ENCODE measurements at regions not wholly inside any gene's neighbourhood (a gene's known extent, or its start where the extent isn't known, plus 50 kb on each side); places are given as distances from the start of the nearest gene placed in this dataset.

DNA sequence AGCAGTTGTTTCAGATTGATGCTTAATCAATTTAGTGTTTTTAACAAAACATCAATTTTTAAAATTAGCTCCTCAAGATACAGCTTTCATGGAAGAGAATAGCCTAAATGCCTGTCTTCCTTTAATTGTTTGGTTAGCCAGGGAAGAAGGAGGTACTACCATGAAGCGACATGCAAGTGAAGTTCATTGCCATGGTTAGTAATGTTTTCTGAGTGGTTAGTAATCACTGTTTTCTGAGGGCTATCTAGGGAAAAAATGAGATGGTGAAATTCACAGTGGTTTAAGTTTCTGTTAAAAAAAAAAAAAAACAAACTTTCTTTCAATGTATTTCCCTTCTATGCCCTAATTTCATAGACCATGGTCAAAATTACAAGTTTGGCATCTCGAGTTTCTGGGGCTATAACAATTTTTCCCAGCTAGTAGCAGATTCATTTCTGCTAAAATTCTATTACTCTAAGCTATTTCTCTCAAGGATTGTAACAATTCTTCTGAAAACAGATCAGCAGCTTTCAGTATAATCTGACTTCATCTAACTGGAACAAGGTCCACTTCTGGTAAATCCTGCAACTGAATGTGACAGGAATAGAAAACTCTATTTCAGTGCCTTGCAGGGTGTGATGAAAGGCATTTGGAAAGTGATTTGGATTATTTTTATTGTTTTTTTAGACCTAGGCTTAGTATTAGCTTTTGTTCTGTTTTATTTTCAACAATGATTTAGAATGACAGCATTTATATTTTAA lies 157.0 kb downstream of the PCDH18 start:
- Histone ChIP-seq H3K9me3 (replicated peaks in 1 of 3) (no peaks in the 10 kb centered on the region), H3K4me1 (replicated peaks in 1 of 2) (no peaks in the 10 kb centered on the region), H3K36me3 (replicated peaks in 1 of 2) (no peaks in the 10 kb centered on the region), H3K27me3 (no peaks in the 10 kb centered on the region), H3K27ac (no peak overlapping the region), H3K4me3 (no peak overlapping the region)
- WGBS, 4 donors, result 71 to 79% (median 77%) methylated on average over 2 of the region's 2 CpGs
- TF ChIP-seq, protein P1, sequence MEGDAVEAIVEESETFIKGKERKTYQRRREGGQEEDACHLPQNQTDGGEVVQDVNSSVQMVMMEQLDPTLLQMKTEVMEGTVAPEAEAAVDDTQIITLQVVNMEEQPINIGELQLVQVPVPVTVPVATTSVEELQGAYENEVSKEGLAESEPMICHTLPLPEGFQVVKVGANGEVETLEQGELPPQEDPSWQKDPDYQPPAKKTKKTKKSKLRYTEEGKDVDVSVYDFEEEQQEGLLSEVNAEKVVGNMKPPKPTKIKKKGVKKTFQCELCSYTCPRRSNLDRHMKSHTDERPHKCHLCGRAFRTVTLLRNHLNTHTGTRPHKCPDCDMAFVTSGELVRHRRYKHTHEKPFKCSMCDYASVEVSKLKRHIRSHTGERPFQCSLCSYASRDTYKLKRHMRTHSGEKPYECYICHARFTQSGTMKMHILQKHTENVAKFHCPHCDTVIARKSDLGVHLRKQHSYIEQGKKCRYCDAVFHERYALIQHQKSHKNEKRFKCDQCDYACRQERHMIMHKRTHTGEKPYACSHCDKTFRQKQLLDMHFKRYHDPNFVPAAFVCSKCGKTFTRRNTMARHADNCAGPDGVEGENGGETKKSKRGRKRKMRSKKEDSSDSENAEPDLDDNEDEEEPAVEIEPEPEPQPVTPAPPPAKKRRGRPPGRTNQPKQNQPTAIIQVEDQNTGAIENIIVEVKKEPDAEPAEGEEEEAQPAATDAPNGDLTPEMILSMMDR (IDR thresholded peaks at IDR 0.05), result no peak
- TF ChIP-seq POLR2A (IDR thresholded peaks at IDR 0.05), result no peak
- intact Hi-C loops (cut with DNase I), result no loop called here
- no peak for DNase-seq

DNA sequence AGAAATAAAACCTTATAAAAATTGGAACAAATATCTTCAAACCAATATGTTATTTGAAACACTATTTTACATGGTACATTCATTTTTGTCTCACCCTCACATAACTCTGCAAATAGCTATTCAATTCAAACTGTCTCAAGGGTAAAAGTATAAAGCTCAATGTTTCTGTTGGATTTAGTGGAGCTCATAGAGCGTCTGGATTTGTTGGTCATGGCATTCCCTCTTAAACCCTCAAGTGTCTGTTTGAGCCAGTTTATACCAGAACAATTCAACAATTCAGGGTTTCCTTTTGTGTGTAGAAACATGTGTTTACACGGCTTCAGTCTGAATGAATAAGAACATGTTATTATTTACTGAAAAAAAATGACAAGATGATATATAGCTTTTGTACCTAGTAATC lies 161.6 kb downstream of the PCDH18 start:
- intact Hi-C loops (cut with DNase I), result no loop called here
- WGBS, 4 donors, result 54 to 75% (median 67%) methylated on average over 2 of the region's 2 CpGs
- no peak for DNase-seq
- Histone ChIP-seq H3K27ac (no peak overlapping the region), H3K36me3 (replicated peaks in 1 of 2) (no peaks in the 10 kb centered on the region), H3K4me3 (no peak overlapping the region), H3K9me3 (replicated peaks in 1 of 3) (no peaks in the 10 kb centered on the region), H3K27me3 (no peaks in the 10 kb centered on the region), H3K4me1 (replicated peaks in 1 of 2) (no peaks in the 10 kb centered on the region)
- TF ChIP-seq POLR2A (IDR thresholded peaks at IDR 0.05), result no peak
- TF ChIP-seq, protein P1 (IDR thresholded peaks at IDR 0.05), result no peak

DNA sequence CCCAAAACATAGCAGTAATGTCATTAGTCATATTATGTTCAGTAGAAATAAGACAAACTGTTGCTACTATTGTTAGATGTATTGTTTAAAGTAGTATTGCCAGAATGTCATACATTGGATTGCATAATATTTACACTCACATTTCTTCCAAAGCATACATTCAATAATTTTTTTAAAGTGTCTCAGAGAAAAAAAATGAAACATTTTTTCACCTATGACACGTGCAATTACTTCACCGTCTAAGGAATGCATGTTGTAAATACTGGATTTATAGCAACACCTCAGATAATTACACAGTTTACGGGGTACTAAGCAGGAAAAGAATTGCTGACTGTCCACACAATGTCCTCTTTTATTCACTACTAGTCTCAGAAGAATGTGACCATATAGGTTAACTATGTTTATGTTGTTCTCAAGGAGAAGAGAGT lies 162.1 kb downstream of the PCDH18 start:
- WGBS, 4 donors, result 73 to 79% (median 76%) methylated on average over 3 of the region's 3 CpGs
- no peaks in the 10 kb centered on the region for H3K4me1 ChIP-seq (replicated peaks in 1 of 2)
- no peak overlapping the region for H3K27ac ChIP-seq

DNA sequence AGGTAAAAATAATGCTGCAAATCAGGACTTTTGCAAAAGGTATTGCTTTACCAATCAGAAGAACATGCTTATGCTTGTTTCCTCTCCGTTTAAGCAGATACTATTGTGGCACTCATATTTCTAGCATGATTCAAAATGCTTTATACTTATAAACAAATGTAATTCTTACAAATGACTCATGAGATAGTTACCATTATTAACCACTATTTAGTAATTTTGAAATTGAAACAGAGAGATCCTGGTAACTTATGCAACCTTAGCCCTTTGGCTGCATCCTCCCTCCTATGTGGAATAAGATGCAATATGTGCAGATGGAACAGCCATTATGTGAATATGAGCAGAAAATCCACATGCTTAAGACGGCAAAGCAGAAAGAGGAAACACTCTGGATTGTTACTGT lies 164.7 kb downstream of the PCDH18 start:
- no peak for TF ChIP-seq POLR2A (IDR thresholded peaks at IDR 0.05)
- TF ChIP-seq, protein P1 (IDR thresholded peaks at IDR 0.05), result no peak
- 66 to 94% (median 75%) methylated on average over 2 of the region's 2 CpGs for WGBS, 4 donors
- DNase-seq, result no peak
- Histone ChIP-seq H3K36me3 (replicated peaks in 1 of 2) (no peaks in the 10 kb centered on the region), H3K27ac (no peak overlapping the region), H3K4me1 (replicated peaks in 1 of 2) (no peaks in the 10 kb centered on the region), H3K27me3 (no peaks in the 10 kb centered on the region), H3K4me3 (no peak overlapping the region), H3K9me3 (replicated peaks in 1 of 3) (no peaks in the 10 kb centered on the region)
- intact Hi-C loops (cut with DNase I), result no loop called here

More for the DNA sequence above, 162.1 kb downstream of the PCDH18 start:
- H3K9me3 ChIP-seq (replicated peaks in 1 of 3), result no peaks in the 10 kb centered on the region
- DNase-seq, result no peak
- H3K27me3 ChIP-seq, result no peaks in the 10 kb centered on the region
- TF ChIP-seq POLR2A (IDR thresholded peaks at IDR 0.05), result no peak
- TF ChIP-seq, protein P1 (IDR thresholded peaks at IDR 0.05), result no peak
- no peaks in the 10 kb centered on the region for H3K36me3 ChIP-seq (replicated peaks in 1 of 2)
- no peak overlapping the region for H3K4me3 ChIP-seq
- intact Hi-C loops (cut with DNase I), result no loop called here
